ENCODE measurements at regions not wholly inside any gene's neighbourhood (a gene's known extent, or its start where the extent isn't known, plus 50 kb on each side); places are given as distances from the start of the nearest gene placed in this dataset.
"Not testable (repeated sequence)": the region's sequence is repeated elsewhere in the genome, so short reads cannot be mapped to it uniquely, and the experiment has no call there.

DNA sequence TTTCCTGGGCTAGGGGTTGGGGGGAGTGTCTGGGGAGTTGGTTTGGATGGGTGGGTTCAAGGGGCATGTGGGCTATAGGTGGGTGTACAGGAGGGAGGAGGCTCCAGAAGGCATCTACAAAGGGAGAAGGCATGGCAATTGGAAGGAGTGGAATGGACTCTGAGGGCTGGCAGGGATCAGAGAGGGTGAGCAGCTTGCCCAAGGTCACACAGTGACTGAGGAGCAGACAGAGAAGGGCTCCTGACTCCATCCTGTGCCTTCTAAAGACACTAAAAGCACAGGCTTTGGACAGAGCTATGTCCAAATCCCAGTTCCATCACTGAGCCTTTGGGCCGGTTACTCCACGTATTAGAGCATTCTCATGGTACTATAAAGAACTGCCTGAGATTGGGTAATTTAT is 151.8 kb downstream of the PTPRU start:
- SMC1A ChIA-PET (ENCODE audit: uncharacterized antibody, unreplicated experiment): no interaction called here
- DNase-seq (ENCODE audit: low read depth, low spot score) (no peak), FAIRE-seq (no peak), ATAC-seq (no peak)
- Histone ChIP-seq H3K4me2 (ENCODE audit: control insufficient read depth, insufficient read depth) (no peak overlapping the region), H3K9me3 (replicated peaks; ENCODE audit: control insufficient read depth, insufficient read depth, low read length) (no peaks in the 10 kb centered on the region), H3K27me3 (replicated peaks in 1 of 2; ENCODE audit: control insufficient read depth in 2 of 2, insufficient read depth in 2 of 2, low read length in 1 of 2) (peaks cover 0 to 6% of the 10 kb centered on the region in 2 experiments; a peak in 1 of 4 replicates), H3K27ac (ENCODE audit: control insufficient read depth, insufficient read depth) (no peak overlapping the region), H3K4me1 (ENCODE audit: control insufficient read depth, insufficient read depth, low read length) (no peaks in the 10 kb centered on the region), H3K9ac (ENCODE audit: control insufficient read depth, insufficient read depth, low read length) (no peak overlapping the region), H2AFZ (ENCODE audit: control insufficient read depth, low read depth, low read length) (no peak overlapping the region), H3K79me2 (ENCODE audit: control insufficient read depth, insufficient read depth, low read length) (no peaks in the 10 kb centered on the region), H4K20me1 (ENCODE audit: control insufficient read depth, insufficient read depth) (no peaks in the 10 kb centered on the region), H3K4me3 (no peak overlapping the region), H3K36me3 (ENCODE audit: control insufficient read depth in 2 of 2, insufficient read depth in 2 of 2, low read length in 1 of 2) (no peaks in the 10 kb centered on the region)
- WGBS (ENCODE audit: insufficient coverage, insufficient replicate concordance, low lambda C conversion rate, missing lambda C conversion rate): 30% methylated on average over 2 of the region's 2 CpGs
- intact Hi-C loops (cut with micrococcal nuclease; ENCODE audit: unreplicated experiment) (no loop called here), in situ Hi-C loops (cut with MboI) (no loop called here)
- POLR2A ChIA-PET: no interaction called here
- RAD21 ChIA-PET (ENCODE audit: unreplicated experiment): no interaction called here
- BruUV-seq (replicated peaks): no TSS peak
- CTCF ChIA-PET: no interaction called here
- TF ChIP-seq TAF1 (IDR thresholded peaks at IDR 0.05; ENCODE audit: borderline replicate concordance, low read depth, low read length) (no peak), IRF4 (IDR thresholded peaks at IDR 0.05; ENCODE audit: low read depth, low read length) (no peak)

DNA sequence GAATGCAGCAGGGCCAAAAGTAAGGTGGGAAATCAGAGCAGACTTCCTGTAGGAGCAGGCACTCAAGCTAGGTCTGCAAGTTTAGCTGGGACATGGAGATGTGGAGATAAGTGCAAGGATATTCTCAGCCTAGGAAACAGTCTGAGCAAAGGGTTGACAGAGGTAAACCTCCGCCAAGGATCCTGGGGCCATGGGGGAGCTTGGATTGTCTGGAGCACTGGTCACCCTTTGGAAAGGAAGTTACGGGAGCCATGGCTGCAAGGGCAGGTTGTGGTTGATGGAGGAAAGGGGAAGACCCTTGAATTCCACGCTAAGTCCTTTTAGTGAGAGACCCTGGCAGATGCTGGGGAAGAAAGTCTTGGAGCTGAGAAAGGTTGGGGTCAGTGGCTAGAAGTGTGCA is 150.9 kb downstream of the PTPRU start:
- H3K79me2 ChIP-seq (ENCODE audit: control insufficient read depth, insufficient read depth, low read length): no peaks in the 10 kb centered on the region
- H3K27ac ChIP-seq (ENCODE audit: control insufficient read depth, insufficient read depth): no peak overlapping the region
- ChIA-PET SMC1A (ENCODE audit: uncharacterized antibody, unreplicated experiment) (interaction anchor here (1.0 kb wide), 1 partner anchor 40 kb away, joined by 3 read pairs; no protein-coding TSS in a partner anchor), RAD21 (ENCODE audit: unreplicated experiment) (no interaction called here), CTCF (no interaction called here), POLR2A (no interaction called here)
- H3K4me1 ChIP-seq (ENCODE audit: control insufficient read depth, insufficient read depth, low read length): no peaks in the 10 kb centered on the region
- no peak for ATAC-seq
- H3K9me3 ChIP-seq (replicated peaks; ENCODE audit: control insufficient read depth, insufficient read depth, low read length): no peaks in the 10 kb centered on the region
- 0% methylated on average over 3 of the region's 3 CpGs for WGBS (ENCODE audit: insufficient coverage, insufficient replicate concordance, low lambda C conversion rate, missing lambda C conversion rate)
- H4K20me1 ChIP-seq (ENCODE audit: control insufficient read depth, insufficient read depth): no peaks in the 10 kb centered on the region
- H3K4me3 ChIP-seq: no peak overlapping the region
- no peak for DNase-seq (ENCODE audit: low read depth, low spot score)
- no peak overlapping the region for H3K4me2 ChIP-seq (ENCODE audit: control insufficient read depth, insufficient read depth)
- in situ Hi-C loops (cut with MboI): no loop called here
- H3K27me3 ChIP-seq (replicated peaks in 1 of 2; ENCODE audit: control insufficient read depth in 2 of 2, insufficient read depth in 2 of 2, low read length in 1 of 2): peaks cover 0 to 6% of the 10 kb centered on the region in 2 experiments; a peak in 1 of 4 replicates
- no peak overlapping the region for H2AFZ ChIP-seq (ENCODE audit: control insufficient read depth, low read depth, low read length)
- no peak for FAIRE-seq
- H3K36me3 ChIP-seq (ENCODE audit: control insufficient read depth in 2 of 2, insufficient read depth in 2 of 2, low read length in 1 of 2): no peaks in the 10 kb centered on the region
- no TSS peak for BruUV-seq (replicated peaks)
- no peak overlapping the region for H3K9ac ChIP-seq (ENCODE audit: control insufficient read depth, insufficient read depth, low read length)
- no peak for TF ChIP-seq ZBTB4 (CRISPR knock-in tag; IDR thresholded peaks at IDR 0.05)
- TF ChIP-seq RUNX3 (IDR thresholded peaks at IDR 0.05; ENCODE audit: low read length): no peak
- intact Hi-C loops (cut with micrococcal nuclease; ENCODE audit: unreplicated experiment): no loop called here

- H3K27ac ChIP-seq (ENCODE audit: control insufficient read depth, insufficient read depth); in situ Hi-C loops (cut with MboI); H3K9ac ChIP-seq (ENCODE audit: control insufficient read depth, insufficient read depth, low read length); POLR2A ChIA-PET; H3K4me3 ChIP-seq; FAIRE-seq; H2AFZ ChIP-seq (ENCODE audit: control insufficient read depth, low read depth, low read length); ATAC-seq; SMC1A ChIA-PET (ENCODE audit: uncharacterized antibody, unreplicated experiment); intact Hi-C loops (cut with micrococcal nuclease; ENCODE audit: unreplicated experiment); RAD21 ChIA-PET (ENCODE audit: unreplicated experiment); H3K4me1 ChIP-seq (ENCODE audit: control insufficient read depth, insufficient read depth, low read length); DNase-seq (ENCODE audit: low read depth, low spot score); BruUV-seq (replicated peaks); H3K9me3 ChIP-seq (replicated peaks; ENCODE audit: control insufficient read depth, insufficient read depth, low read length); H3K36me3 ChIP-seq (ENCODE audit: control insufficient read depth in 2 of 2, insufficient read depth in 2 of 2, low read length in 1 of 2); H3K27me3 ChIP-seq (replicated peaks in 1 of 2; ENCODE audit: control insufficient read depth in 2 of 2, insufficient read depth in 2 of 2, low read length in 1 of 2); H3K79me2 ChIP-seq (ENCODE audit: control insufficient read depth, insufficient read depth, low read length); H4K20me1 ChIP-seq (ENCODE audit: control insufficient read depth, insufficient read depth); H3K4me2 ChIP-seq (ENCODE audit: control insufficient read depth, insufficient read depth): not testable (repeated sequence)
- CTCF ChIA-PET: interaction anchor here (1.0 kb wide), 1 partner anchor 12 kb away, joined by 3 read pairs; no protein-coding TSS in a partner anchor
- WGBS (ENCODE audit: insufficient coverage, insufficient replicate concordance, low lambda C conversion rate, missing lambda C conversion rate): 42% methylated on average over 1 of the region's 1 CpG
Observed at GRCh38 chr1:29386453-29386852, 150.1 kb downstream of the PTPRU start.
